ENCODE measurements at regions not wholly inside any gene's neighbourhood (a gene's known extent, or its start where the extent isn't known, plus 50 kb on each side); places are given as distances from the start of the nearest gene placed in this dataset.

GRCh38 chr18:75799449-75800330, 372.2 kb upstream of the SMIM21 start:
- H3K4me3 ChIP-seq (ENCODE audit: low read depth, low read length) = no peak overlapping the region
- DNase-seq (ENCODE audit: low read depth) = peak; percentile 41
- no peak for TF ChIP-seq CTCF (IDR thresholded peaks at IDR 0.05; ENCODE audit: insufficient read depth, low read depth, low read length)

- TF ChIP-seq CTCF (IDR thresholded peaks at IDR 0.05; ENCODE audit: insufficient read depth, low read depth, low read length) = no peak
- no peak for DNase-seq (ENCODE audit: low read depth)
- no peak overlapping the region for H3K4me3 ChIP-seq (ENCODE audit: low read depth, low read length)
Measured at GRCh38 chr18:75797046-75797445, 369.5 kb upstream of the SMIM21 start.

GRCh38 chr18:75790796-75791195, 363.3 kb upstream of the SMIM21 start:
- DNase-seq (ENCODE audit: low read depth) = no peak
- H3K4me3 ChIP-seq (ENCODE audit: low read depth, low read length) = no peak overlapping the region
- TF ChIP-seq CTCF (IDR thresholded peaks at IDR 0.05; ENCODE audit: insufficient read depth, low read depth, low read length) = no peak

- DNase-seq (ENCODE audit: low read depth) = no peak
- TF ChIP-seq CTCF (IDR thresholded peaks at IDR 0.05; ENCODE audit: insufficient read depth, low read depth, low read length) = no peak
- H3K4me3 ChIP-seq (ENCODE audit: low read depth, low read length) = no peak overlapping the region
Measured at GRCh38 chr18:75790111-75790510, 362.6 kb upstream of the SMIM21 start.

- no peak for TF ChIP-seq CTCF (IDR thresholded peaks at IDR 0.05; ENCODE audit: insufficient read depth, low read depth, low read length)
- no peak overlapping the region for H3K4me3 ChIP-seq (ENCODE audit: low read depth, low read length)
- DNase-seq (ENCODE audit: low read depth) = no peak
Measured at GRCh38 chr18:75785834-75786233, 358.3 kb upstream of the SMIM21 start.

- TF ChIP-seq CTCF (IDR thresholded peaks at IDR 0.05; ENCODE audit: insufficient read depth, low read depth, low read length) = no peak
- no peak for DNase-seq (ENCODE audit: low read depth)
- H3K4me3 ChIP-seq (ENCODE audit: low read depth, low read length) = no peak overlapping the region
Measured at GRCh38 chr18:75785206-75785605, 357.7 kb upstream of the SMIM21 start.

Data from fibroblast of villous mesenchyme (primary cell).